B cell (primary cell): ENCODE measurements at regions not wholly inside any gene's neighbourhood (a gene's known extent, or its start where the extent isn't known, plus 50 kb on each side); places are given as distances from the start of the nearest gene placed in this dataset.

ENCODE experiments used
- ATAC-seq: fragments of 200-7000 bp; cut with Tn5 transposase; one replicate; pipeline ENCODE4 v1.10.0; 2021; ENCODE audit warnings: low read depth, mild to moderate bottlenecking, moderate number of reproducible peaks, moderate library complexity
- CTCF ChIA-PET: fragments of 350-600 bp; sonication (Branson Sonifier 250); formaldehyde crosslinking; loops from one replicate; lab custom pipeline; 2021; ENCODE audit warnings: antibody characterized with exemption, inconsistent platforms; lab: Charles Lee
- POLR2A ChIA-PET: fragments of 350-600 bp; sonication (Branson Sonifier 250); formaldehyde crosslinking; loops from one replicate; lab custom pipeline; 2021; ENCODE audit warnings: antibody characterized with exemption; lab: Charles Lee
- DNase-seq: peaks from one replicate; pipeline ENCODE4 v3.0.0; 2013
- H2AFZ ChIP-seq: 2 replicates; pipeline ENCODE4 v1.6.1; 2012; ENCODE audit warnings: mild to moderate bottlenecking, low read depth, low read length; ENCODE audit not compliant: insufficient read depth, poor library complexity, severe bottlenecking
- H3K27ac ChIP-seq, 2 donors: 1 replicate in 1 of 2; 2 replicates in 1 of 2; pipeline ENCODE4 v1.5.1; 2012 to 2013; ENCODE audit warnings: low read length in 2 of 2, mild to moderate bottlenecking in 2 of 2, moderate library complexity in 1 of 2
- H3K27me3 ChIP-seq, 4 experiments: fragments of 200-600 bp in 1 of 4; sonication (generic) in 1 of 4; replicated peaks in 1 of 4; 1 replicate in 2 of 4; 2 replicates in 2 of 4; pipeline versions ENCODE4 v1.6.1 to v1.7.0; 2013 to 2016; ENCODE audit warnings: low read length in 3 of 4, mild to moderate bottlenecking in 2 of 4, mixed read lengths in 1 of 4, moderate library complexity in 1 of 4; ENCODE audit not compliant: insufficient read depth in 4 of 4, control insufficient read depth in 3 of 4; ENCODE audit errors: control extremely low read depth in 1 of 4
- H3K36me3 ChIP-seq, 2 experiments: replicated peaks in 1 of 2; 1 replicate in 1 of 2; 2 replicates in 1 of 2; pipeline versions ENCODE4 v1.6.1 to v1.7.1; 2013; ENCODE audit warnings: low read length in 1 of 2; ENCODE audit not compliant: insufficient read depth in 2 of 2, control insufficient read depth in 1 of 2; ENCODE audit errors: control extremely low read depth in 1 of 2, extremely low read depth in 1 of 2
- H3K4me1 ChIP-seq, 2 donors: fragments of 200-600 bp in 1 of 2; sonication (generic) in 1 of 2; 1 replicate in 1 of 2; 2 replicates in 1 of 2; pipeline versions ENCODE4 v1.5.1 to v1.6.1; 2013 to 2017; ENCODE audit warnings: low read length in 2 of 2; ENCODE audit not compliant: control insufficient read depth in 2 of 2, insufficient read depth in 2 of 2
- H3K4me2 ChIP-seq: replicated peaks from 2 replicates; pipeline ENCODE3; 2012; ENCODE audit warnings: mild to moderate bottlenecking, low read depth, low read length; ENCODE audit not compliant: poor library complexity, severe bottlenecking
- H3K4me3 ChIP-seq, 5 experiments: fragments of 200-600 bp in 1 of 5; sonication (generic) in 1 of 5; 1 replicate in 3 of 5; 2 replicates in 2 of 5; pipeline versions ENCODE4 v1.5.1 to v1.7.0; 2011 to 2016; ENCODE audit warnings: low read length in 4 of 5, mild to moderate bottlenecking in 4 of 5, low read depth in 2 of 5, control low read depth in 1 of 5, moderate library complexity in 1 of 5; ENCODE audit not compliant: insufficient read depth in 1 of 5; ENCODE audit errors: control extremely low read depth in 1 of 5, extremely low read depth in 1 of 5
- H3K79me2 ChIP-seq: fragments of 200-600 bp; sonication (generic); one replicate; pipeline ENCODE4 v1.6.0; 2016; ENCODE audit warnings: low read length; ENCODE audit not compliant: control insufficient read depth, insufficient read depth
- H3K9ac ChIP-seq: fragments of 200-600 bp; sonication (generic); 2 replicates; pipeline ENCODE4 v1.6.1; 2017; ENCODE audit warnings: mild to moderate bottlenecking, low read length, moderate library complexity
- H3K9me3 ChIP-seq, 3 donors: one replicate each; pipeline versions ENCODE4 v1.6.1 to v1.7.1; 2013; ENCODE audit warnings: low read length in 2 of 3; ENCODE audit not compliant: control insufficient read depth in 2 of 3, insufficient read depth in 1 of 3; ENCODE audit errors: control extremely low read depth in 1 of 3
- H4K20me1 ChIP-seq: 2 replicates; pipeline ENCODE4 v1.6.0; 2012; ENCODE audit warnings: mild to moderate bottlenecking, low read length; ENCODE audit not compliant: insufficient read depth, control insufficient read depth, poor library complexity, severe bottlenecking
- H3K27ac Mint-ChIP-seq: one replicate; pipeline ENCODE4 v1.8.0; 2021; ENCODE audit warnings: mixed read lengths
- H3K27me3 Mint-ChIP-seq: one replicate; pipeline ENCODE4 v1.8.0; 2021; ENCODE audit warnings: mixed read lengths
- H3K4me1 Mint-ChIP-seq: one replicate; pipeline ENCODE4 v1.8.0; 2021; ENCODE audit warnings: mixed read lengths
- H3K4me3 Mint-ChIP-seq: one replicate; pipeline ENCODE4 v1.8.0; 2021; ENCODE audit warnings: mixed read lengths
- H3K9me3 Mint-ChIP-seq: one replicate; pipeline ENCODE4 v1.8.0; 2022; ENCODE audit warnings: mixed read lengths; ENCODE audit not compliant: insufficient read depth
- CTCF ChIP-seq: fragments of 200-600 bp; IDR thresholded peaks from one replicate; pipeline ENCODE4 v1.8.0; 2022; ENCODE audit warnings: antibody characterized with exemption, mild to moderate bottlenecking
- EZH2 ChIP-seq: IDR thresholded peaks from 2 replicates; pipeline ENCODE4 v1.6.1; 2012; ENCODE audit warnings: borderline replicate concordance, low read depth, mild to moderate bottlenecking, moderate library complexity, low read length; ENCODE audit not compliant: insufficient read depth, poor library complexity, severe bottlenecking
- WGBS: methylation state at CpG from one replicate; pipeline ENCODE4 v1.1.5; 2013; ENCODE audit warnings: missing lambda C conversion rate; ENCODE audit not compliant: insufficient coverage; 5-methylcytosine and 5-hydroxymethylcytosine counted together
- intact Hi-C: fragments of 100-400 bp; cut with micrococcal nuclease; formaldehyde crosslinking; loops from one replicate; pipeline ENCODE4 v1.10.0; 2022

- WGBS = 100% methylated on average over 1 of the region's 2 CpGs
- intact Hi-C loops = no loop called here
- ChIA-PET POLR2A (no interaction called here), CTCF (no interaction called here)
- DNase-seq = no peak
- ATAC-seq = no peak
- Histone ChIP-seq H3K27me3 (no peaks in the 10 kb centered on the region), H3K9me3 (peaks cover 0 to 11% (median 0%) of the 10 kb centered on the region in 3 donors), H3K4me3 (no peak overlapping the region), H3K4me1 (no peaks in the 10 kb centered on the region), H3K36me3 (no peaks in the 10 kb centered on the region), H3K27ac (no peak overlapping the region), H3K4me2 (no peak overlapping the region), H2AFZ (no peak overlapping the region), H3K9ac (no peak overlapping the region), H4K20me1 (no peaks in the 10 kb centered on the region), H3K79me2 (no peaks in the 10 kb centered on the region)
- TF ChIP-seq CTCF = no peak
- no peak for TF ChIP-seq EZH2
- no peaks in the 10 kb centered on the region for H3K27me3 Mint-ChIP-seq
- H3K27ac Mint-ChIP-seq = no peak overlapping the region
- no peaks in the 10 kb centered on the region for H3K4me1 Mint-ChIP-seq
- H3K9me3 Mint-ChIP-seq = no peaks in the 10 kb centered on the region
- no peak overlapping the region for H3K4me3 Mint-ChIP-seq
These were observed 435.2 kb upstream of the CDH4 start for GRCh38 chr20:60816901-60817300.

GRCh38 chr20:60817891-60818290, 434.2 kb upstream of the CDH4 start:
- intact Hi-C loops = no loop called here
- Histone ChIP-seq H3K27ac (no peak overlapping the region), H4K20me1 (no peaks in the 10 kb centered on the region), H3K9ac (no peak overlapping the region), H3K79me2 (no peaks in the 10 kb centered on the region), H3K27me3 (no peaks in the 10 kb centered on the region), H3K4me3 (no peak overlapping the region), H2AFZ (no peak overlapping the region), H3K4me1 (no peaks in the 10 kb centered on the region), H3K36me3 (no peaks in the 10 kb centered on the region), H3K4me2 (no peak overlapping the region), H3K9me3 (peaks cover 0 to 10% (median 0%) of the 10 kb centered on the region in 3 donors)
- ChIA-PET POLR2A (no interaction called here), CTCF (no interaction called here)
- no peak for DNase-seq
- Mint-ChIP-seq H3K27me3 (no peaks in the 10 kb centered on the region), H3K27ac (no peak overlapping the region), H3K4me3 (no peak overlapping the region), H3K4me1 (no peaks in the 10 kb centered on the region), H3K9me3 (no peaks in the 10 kb centered on the region)
- no peak for ATAC-seq
- WGBS = 100% methylated on average over 2 of the region's 4 CpGs
- TF ChIP-seq CTCF = no peak
